HEK293 (cell line): ENCODE measurements at regions not wholly inside any gene's neighbourhood (a gene's known extent, or its start where the extent isn't known, plus 50 kb on each side); places are given as distances from the start of the nearest gene placed in this dataset.

Source experiments
- CTCF ChIP-seq: fragments of 450-650 bp; formaldehyde crosslinking; IDR thresholded peaks from 2 replicates; pipeline ENCODE4 v1.5.1; 2016; ENCODE audit warnings: missing biosample characterization, missing genetic modification characterization
- YY1 ChIP-seq: fragments of 450-650 bp; formaldehyde crosslinking; IDR thresholded peaks from 2 replicates; pipeline ENCODE4 v1.5.1; 2018; ENCODE audit warnings: missing biosample characterization, missing genetic modification characterization

- TF ChIP-seq CTCF (tag by site-specific recombination) (no peak), YY1 (tag by site-specific recombination) (no peak)
Observed at GRCh38 chr2:58805126-58805525, 564.0 kb upstream of the FANCL start.
